ENCODE measurements at regions not wholly inside any gene's neighbourhood (a gene's known extent, or its start where the extent isn't known, plus 50 kb on each side); places are given as distances from the start of the nearest gene placed in this dataset.
"Not testable (repeated sequence)": the region's sequence is repeated elsewhere in the genome, so short reads cannot be mapped to it uniquely, and the experiment has no call there.

- CTCF ChIA-PET, result no interaction called here
- POLR2A ChIA-PET, result no interaction called here
Observed at GRCh38 chr21:22804151-22804550, 1805.9 kb downstream of the NCAM2 start.

- POLR2A ChIA-PET, result no interaction called here
- CTCF ChIA-PET, result no interaction called here
Observed at GRCh38 chr21:22806278-22806677, 1808.1 kb downstream of the NCAM2 start.

- ChIA-PET POLR2A (no interaction called here), CTCF (no interaction called here)
Observed at GRCh38 chr21:22813201-22813600, 1815.0 kb downstream of the NCAM2 start.

GRCh38 chr21:22818681-22819485 lies 1820.7 kb downstream of the NCAM2 start:
- CTCF ChIA-PET, POLR2A ChIA-PET: not testable (repeated sequence)

- ChIA-PET CTCF (no interaction called here), POLR2A (no interaction called here)
Observed at GRCh38 chr21:22827422-22827821, 1829.2 kb downstream of the NCAM2 start.

GRCh38 chr21:22842875-22843274 lies 1844.7 kb downstream of the NCAM2 start:
- ChIA-PET CTCF (no interaction called here), POLR2A (no interaction called here)

GRCh38 chr21:22855581-22855980 lies 1857.4 kb downstream of the NCAM2 start:
- ChIA-PET CTCF (no interaction called here), POLR2A (no interaction called here)

GRCh38 chr21:22871692-22872091 lies 1873.5 kb downstream of the NCAM2 start:
- POLR2A ChIA-PET, result no interaction called here
- CTCF ChIA-PET, result no interaction called here

- POLR2A ChIA-PET, result no interaction called here
- CTCF ChIA-PET, result no interaction called here
Observed at GRCh38 chr21:22880573-22880972, 1882.4 kb downstream of the NCAM2 start.

GRCh38 chr21:22881131-22881530 lies 1882.9 kb downstream of the NCAM2 start:
- ChIA-PET POLR2A (no interaction called here), CTCF (no interaction called here)

GRCh38 chr21:22885079-22885478 lies 1886.9 kb downstream of the NCAM2 start:
- ChIA-PET CTCF (no interaction called here), POLR2A (no interaction called here)

GRCh38 chr21:22885614-22886013 lies 1887.4 kb downstream of the NCAM2 start:
- ChIA-PET CTCF (no interaction called here), POLR2A (no interaction called here)

- ChIA-PET POLR2A (no interaction called here), CTCF (no interaction called here)
Observed at GRCh38 chr21:22889445-22889844, 1891.2 kb downstream of the NCAM2 start.

- POLR2A ChIA-PET, result no interaction called here
- CTCF ChIA-PET, result no interaction called here
Observed at GRCh38 chr21:22890656-22891055, 1892.4 kb downstream of the NCAM2 start.

- POLR2A ChIA-PET, result no interaction called here
- CTCF ChIA-PET, result no interaction called here
Observed at GRCh38 chr21:22892028-22892427, 1893.8 kb downstream of the NCAM2 start.

- POLR2A ChIA-PET, result no interaction called here
- CTCF ChIA-PET, result no interaction called here
Observed at GRCh38 chr21:22892740-22893139, 1894.5 kb downstream of the NCAM2 start.

- CTCF ChIA-PET, result no interaction called here
- POLR2A ChIA-PET, result no interaction called here
Observed at GRCh38 chr21:22898051-22898665, 1899.9 kb downstream of the NCAM2 start.

- CTCF ChIA-PET, result no interaction called here
- POLR2A ChIA-PET, result no interaction called here
Observed at GRCh38 chr21:22900490-22900889, 1902.3 kb downstream of the NCAM2 start.

GRCh38 chr21:22903851-22904250 lies 1905.6 kb downstream of the NCAM2 start:
- ChIA-PET CTCF (no interaction called here), POLR2A (no interaction called here)

GRCh38 chr21:22904385-22904784 lies 1906.2 kb downstream of the NCAM2 start:
- ChIA-PET POLR2A (no interaction called here), CTCF (no interaction called here)

GRCh38 chr21:22925032-22925431 lies 1926.8 kb downstream of the NCAM2 start:
- CTCF ChIA-PET, result no interaction called here
- POLR2A ChIA-PET, result no interaction called here

GRCh38 chr21:22927469-22927868 lies 1929.3 kb downstream of the NCAM2 start:
- CTCF ChIA-PET, result no interaction called here
- POLR2A ChIA-PET, result no interaction called here

Data from activated CD8-positive, alpha-beta memory T cell treated with anti-CD3 and anti-CD28 coated beads for 36 hours (primary cell).